ENCODE measurements at regions not wholly inside any gene's neighbourhood (a gene's known extent, or its start where the extent isn't known, plus 50 kb on each side); places are given as distances from the start of the nearest gene placed in this dataset.

GRCh38 chr1:11358984-11359383 is 86.0 kb downstream of the UBIAD1 start:
- TF ChIP-seq POLR2AphosphoS5 (IDR thresholded peaks at IDR 0.05; ENCODE audit: low read depth, low read length) (no peak), POLR2A (IDR thresholded peaks at IDR 0.05; ENCODE audit: low read depth, low read length) (no peak)

Measured in GM12892 (cell line).